ENCODE measurements at regions not wholly inside any gene's neighbourhood (a gene's known extent, or its start where the extent isn't known, plus 50 kb on each side); places are given as distances from the start of the nearest gene placed in this dataset.

DNA sequence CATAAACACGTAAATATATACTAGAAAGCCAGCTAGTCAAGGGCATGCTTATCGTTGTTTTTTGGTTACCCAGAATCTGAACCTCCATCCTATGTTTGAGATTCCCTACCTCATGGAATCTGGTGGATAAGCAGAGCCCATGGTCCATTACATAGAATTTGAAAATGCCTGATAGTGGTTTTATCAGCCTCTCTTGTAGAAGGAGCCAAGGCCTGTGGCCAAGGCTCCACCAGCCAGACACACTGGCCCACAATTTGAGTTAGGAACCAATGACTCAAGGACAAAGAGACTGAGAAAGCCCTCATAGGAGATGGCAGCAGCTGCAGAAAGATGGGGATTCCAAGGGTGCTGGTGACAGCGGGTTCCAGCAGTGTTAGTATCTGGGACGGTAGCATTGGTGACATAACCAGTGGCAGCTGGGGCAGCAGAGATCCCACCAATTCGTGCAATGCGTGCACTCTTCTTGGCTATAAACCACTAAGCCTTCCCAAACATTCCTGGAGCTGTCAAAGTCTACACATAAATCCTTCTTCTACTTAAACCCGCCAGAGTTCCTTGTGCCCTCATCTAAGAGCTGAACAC lies 51.2 kb upstream of the RMDN2 start:
- H3K36me3 ChIP-seq = no peaks in the 10 kb centered on the region
- no peak overlapping the region for H3K27ac ChIP-seq
- intact Hi-C loops (cut with DNase I) = no loop called here
- H3K4me1 ChIP-seq (replicated peaks) = no peaks in the 10 kb centered on the region
- H3K4me3 ChIP-seq = no peak overlapping the region
- WGBS = 90% methylated on average over 7 of the region's 7 CpGs
- no peaks in the 10 kb centered on the region for H3K27me3 ChIP-seq (replicated peaks; ENCODE audit: insufficient read depth)
- TF ChIP-seq POLR2AphosphoS5 (IDR thresholded peaks at IDR 0.05) (no peak), POLR2A (IDR thresholded peaks at IDR 0.05) (no peak)
- TF ChIP-seq, protein P1, sequence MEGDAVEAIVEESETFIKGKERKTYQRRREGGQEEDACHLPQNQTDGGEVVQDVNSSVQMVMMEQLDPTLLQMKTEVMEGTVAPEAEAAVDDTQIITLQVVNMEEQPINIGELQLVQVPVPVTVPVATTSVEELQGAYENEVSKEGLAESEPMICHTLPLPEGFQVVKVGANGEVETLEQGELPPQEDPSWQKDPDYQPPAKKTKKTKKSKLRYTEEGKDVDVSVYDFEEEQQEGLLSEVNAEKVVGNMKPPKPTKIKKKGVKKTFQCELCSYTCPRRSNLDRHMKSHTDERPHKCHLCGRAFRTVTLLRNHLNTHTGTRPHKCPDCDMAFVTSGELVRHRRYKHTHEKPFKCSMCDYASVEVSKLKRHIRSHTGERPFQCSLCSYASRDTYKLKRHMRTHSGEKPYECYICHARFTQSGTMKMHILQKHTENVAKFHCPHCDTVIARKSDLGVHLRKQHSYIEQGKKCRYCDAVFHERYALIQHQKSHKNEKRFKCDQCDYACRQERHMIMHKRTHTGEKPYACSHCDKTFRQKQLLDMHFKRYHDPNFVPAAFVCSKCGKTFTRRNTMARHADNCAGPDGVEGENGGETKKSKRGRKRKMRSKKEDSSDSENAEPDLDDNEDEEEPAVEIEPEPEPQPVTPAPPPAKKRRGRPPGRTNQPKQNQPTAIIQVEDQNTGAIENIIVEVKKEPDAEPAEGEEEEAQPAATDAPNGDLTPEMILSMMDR (IDR thresholded peaks at IDR 0.05) = no peak
- no peaks in the 10 kb centered on the region for H3K9me3 ChIP-seq
- no peak for DNase-seq (ENCODE audit: low spot score)

DNA sequence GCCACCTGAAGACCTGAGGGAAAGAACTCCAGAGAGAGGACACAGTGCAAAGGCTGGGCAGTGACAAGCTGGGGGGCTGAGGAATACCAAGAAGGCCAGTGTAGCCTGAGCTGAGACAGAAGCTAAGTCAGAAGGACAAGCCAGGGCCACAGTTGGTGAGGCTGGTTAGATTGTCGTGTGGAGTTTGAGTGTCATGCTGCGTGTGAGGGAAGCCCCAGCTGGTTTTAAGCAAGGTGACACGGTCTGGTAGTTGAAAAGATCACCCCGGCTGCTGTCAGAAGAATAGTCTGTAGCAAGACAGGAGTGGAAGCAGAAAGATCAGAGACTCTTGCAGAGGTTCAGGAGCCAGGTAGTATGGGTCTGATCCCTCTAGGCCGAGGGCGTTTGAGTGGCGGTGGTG lies 50.6 kb upstream of the RMDN2 start:
- TF ChIP-seq POLR2A (IDR thresholded peaks at IDR 0.05) (no peak), POLR2AphosphoS5 (IDR thresholded peaks at IDR 0.05) (no peak)
- TF ChIP-seq, protein P1 (IDR thresholded peaks at IDR 0.05) = no peak
- Histone ChIP-seq H3K36me3 (no peaks in the 10 kb centered on the region), H3K4me1 (replicated peaks) (no peaks in the 10 kb centered on the region), H3K27me3 (replicated peaks; ENCODE audit: insufficient read depth) (no peaks in the 10 kb centered on the region), H3K27ac (no peak overlapping the region), H3K9me3 (no peaks in the 10 kb centered on the region), H3K4me3 (no peak overlapping the region)
- intact Hi-C loops (cut with DNase I) = no loop called here
- no peak for DNase-seq (ENCODE audit: low spot score)
- WGBS = 96% methylated on average over 7 of the region's 7 CpGs

Data from prostate gland (tissue), 2 donors.